Hypothalamus (tissue), 51 donors: ENCODE measurements at regions not wholly inside any gene's neighbourhood (a gene's known extent, or its start where the extent isn't known, plus 50 kb on each side); places are given as distances from the start of the nearest gene placed in this dataset.

Source experiments
- DNase-seq, 51 donors: peaks; one replicate each; lab custom pipeline; 2025; lab: John Stamatoyannopoulos, UW

DNA sequence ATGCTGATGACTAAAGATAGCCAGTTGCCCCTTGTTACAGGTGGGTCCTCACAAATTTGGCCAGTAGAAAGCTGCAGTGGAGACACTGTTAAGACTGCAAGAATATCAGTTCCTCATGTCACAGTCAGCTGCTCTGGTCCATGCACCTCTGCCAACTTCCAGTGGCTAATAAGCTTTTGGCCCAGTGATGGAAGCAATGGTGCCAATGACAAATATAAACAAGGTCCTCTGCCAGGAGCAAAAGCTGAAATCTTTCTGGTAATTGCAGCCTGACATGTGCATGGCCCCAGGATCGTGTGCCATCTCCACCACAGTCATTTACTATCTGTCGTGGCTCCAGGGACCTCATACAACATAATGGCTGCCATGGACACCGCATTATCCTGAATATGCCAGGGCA lies 85.4 kb upstream of the TMEM260 start:
- peak in 1 of 51 donors; percentile 7 for DNase-seq

- no peak for DNase-seq
Observed at GRCh38 chr14:56498112-56498511, 81.5 kb upstream of the TMEM260 start.

DNA sequence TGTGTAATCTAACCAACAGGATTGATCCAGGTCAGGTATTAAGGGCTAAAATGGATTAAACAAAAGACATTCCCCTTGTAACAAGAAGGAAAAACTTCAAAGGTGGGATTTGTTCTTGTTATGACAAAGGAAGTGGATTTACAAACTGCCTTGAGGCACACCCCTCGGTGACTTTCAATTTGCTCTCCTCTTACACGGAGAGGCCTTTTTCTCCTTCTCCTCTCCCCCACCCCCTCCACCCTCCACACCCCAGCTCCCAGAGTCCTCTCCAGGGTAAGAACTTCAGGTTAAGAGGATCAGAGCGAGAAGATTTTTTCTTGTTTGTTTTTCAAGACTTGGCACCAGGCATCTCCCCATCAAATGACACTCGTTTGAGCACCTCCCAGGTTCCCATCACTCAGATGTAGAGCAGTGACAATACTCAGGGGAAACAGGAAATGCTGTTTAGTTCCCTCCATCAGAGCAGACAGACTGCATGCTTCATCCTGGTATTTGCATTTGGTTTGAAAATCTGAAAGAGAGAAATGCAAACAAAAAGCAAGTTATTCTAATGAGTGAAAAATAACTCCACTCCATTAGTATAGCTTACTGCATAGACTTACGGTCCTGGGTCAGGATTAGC lies 77.6 kb upstream of the TMEM260 start:
- DNase-seq, result no peak

- DNase-seq, result no peak
Observed at GRCh38 chr14:56505361-56505760, 74.2 kb upstream of the TMEM260 start.

DNA sequence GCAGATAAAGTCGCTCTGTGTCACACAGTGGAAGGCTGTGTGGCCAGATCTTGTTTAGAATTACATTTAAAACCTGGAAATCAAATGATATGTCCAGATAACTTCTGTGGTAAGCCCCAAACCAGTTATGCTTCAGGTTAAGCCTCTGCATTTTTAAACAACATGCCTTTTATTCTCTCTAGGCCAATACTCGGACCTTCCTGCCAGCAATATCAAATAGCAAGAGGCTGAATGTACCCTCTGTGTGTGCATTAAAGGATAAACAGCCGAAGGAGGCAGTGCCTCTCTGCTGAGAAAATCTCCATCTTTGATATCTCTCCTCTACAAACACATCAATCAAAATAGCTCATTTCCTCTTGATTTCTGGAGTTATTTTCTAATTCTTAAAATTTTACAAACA lies 67.1 kb upstream of the TMEM260 start:
- no peak for DNase-seq

DNA sequence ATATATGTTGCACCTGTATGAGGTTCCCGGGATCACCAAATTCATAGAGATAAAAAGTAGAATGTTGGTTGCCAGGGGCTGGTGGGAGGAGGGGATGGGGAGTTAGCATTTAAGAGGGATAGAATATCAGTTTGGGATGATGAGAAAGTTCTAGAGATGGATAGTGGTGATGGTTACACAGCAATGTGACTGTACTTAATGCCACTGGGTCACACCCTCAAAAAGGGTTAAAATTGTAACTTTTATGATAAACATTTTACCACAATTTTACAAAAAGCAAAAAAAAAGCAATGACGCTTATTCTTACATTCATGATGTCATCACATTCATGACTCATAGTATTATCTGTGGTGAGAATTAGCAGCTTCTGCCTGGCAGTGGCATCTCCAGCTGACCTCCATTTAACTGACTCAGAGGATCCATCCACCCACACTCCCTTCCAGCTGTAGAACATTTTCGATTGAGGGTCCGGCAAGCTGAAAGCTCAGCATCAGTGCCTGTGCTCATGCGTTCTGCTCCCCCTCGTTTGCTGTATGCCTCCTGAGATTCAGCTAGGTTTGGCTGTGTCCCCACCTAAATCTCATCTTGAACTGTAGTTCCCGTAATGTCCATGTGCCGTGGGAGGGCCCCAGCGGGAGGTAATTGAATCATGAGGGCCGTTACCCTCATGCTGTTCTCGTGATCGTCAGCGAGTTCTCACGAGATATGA lies 64.8 kb upstream of the TMEM260 start:
- no peak for DNase-seq

DNA sequence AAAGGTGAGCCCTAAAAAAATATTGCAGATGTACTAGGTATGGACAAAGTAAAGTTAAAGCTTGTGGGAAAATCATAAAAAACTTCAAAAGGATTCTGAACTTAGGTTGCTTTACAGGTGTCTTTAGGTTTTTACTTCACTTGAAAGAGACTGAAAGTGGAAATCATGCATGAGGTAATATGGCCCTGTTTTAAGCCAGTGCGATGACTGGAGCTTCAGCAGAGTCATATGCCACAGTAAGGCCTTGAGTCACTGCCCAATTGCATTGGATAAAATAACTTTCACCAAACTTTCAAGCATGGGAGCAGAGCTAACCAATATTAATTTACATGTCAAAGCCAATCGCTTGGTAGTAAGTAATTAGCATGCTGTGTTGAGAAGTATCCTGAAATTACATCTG lies 63.9 kb upstream of the TMEM260 start:
- DNase-seq, result no peak

GRCh38 chr14:56522403-56522802 lies 57.2 kb upstream of the TMEM260 start:
- no peak for DNase-seq

DNA sequence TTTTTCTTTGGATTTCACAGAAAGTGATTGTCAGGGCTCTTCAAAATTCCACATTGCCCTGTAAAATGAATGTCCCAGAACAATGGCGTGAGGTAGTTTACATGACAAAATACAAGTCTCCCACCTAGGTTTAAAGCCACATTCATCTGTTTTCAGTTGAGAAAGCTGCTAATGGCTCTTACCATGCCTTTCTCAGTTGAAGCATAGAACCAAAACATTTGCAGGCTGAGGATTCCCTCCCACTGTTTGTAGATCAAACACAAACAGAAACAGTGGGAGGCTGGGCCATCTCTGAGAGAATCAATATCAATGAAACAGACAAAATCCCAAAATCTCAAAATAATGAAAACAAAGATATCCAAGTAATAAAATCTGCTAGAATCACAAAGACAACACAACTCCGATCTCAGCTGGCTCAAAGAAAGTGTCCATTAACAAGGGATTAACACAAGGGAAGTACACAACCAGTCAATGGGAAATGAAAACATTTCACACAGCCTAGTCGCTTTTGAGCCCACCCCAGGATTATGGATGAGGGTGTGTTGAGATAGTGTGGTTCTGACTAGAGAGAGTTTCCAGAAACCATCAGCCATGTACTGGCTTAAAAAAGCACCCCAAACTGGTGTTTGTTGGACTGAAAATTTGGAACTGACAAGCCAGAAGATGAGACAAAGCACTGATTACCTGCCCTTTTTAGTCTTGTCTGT lies 54.5 kb upstream of the TMEM260 start:
- no peak for DNase-seq

DNA sequence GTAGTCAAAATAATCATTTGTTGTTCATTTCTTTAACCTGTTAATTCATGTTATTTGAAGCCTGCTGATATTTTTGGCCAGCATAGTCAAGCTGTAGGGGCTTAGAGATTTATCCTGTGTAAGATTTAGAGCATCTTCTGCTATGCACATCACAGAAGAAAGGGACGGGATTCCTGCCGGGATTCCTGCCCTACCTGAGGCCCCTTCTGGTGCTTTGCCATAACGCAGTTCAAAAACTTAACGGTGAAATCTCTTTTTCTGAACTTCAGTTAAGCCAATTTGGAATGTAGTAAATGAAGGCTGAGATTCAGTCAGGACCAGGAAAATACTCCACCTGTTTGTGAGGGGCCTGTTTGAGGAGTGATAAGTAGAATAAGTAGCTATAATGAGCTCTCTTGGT lies 50.7 kb upstream of the TMEM260 start:
- DNase-seq, result no peak
